ENCODE measurements at regions not wholly inside any gene's neighbourhood (a gene's known extent, or its start where the extent isn't known, plus 50 kb on each side); places are given as distances from the start of the nearest gene placed in this dataset.
A peak's percentile ranks its signal among the peaks of the same experiment; 100 is the strongest.

GRCh38 chr17:83201206-83202001 is 122.0 kb downstream of the METRNL start:
- Histone ChIP-seq H3K9me3 (no peaks in the 10 kb centered on the region), H3K36me3 (ENCODE audit: control insufficient read depth, insufficient read depth, low read length) (no peaks in the 10 kb centered on the region), H3K4me3 (ENCODE audit: low read depth, low read length) (no peak overlapping the region), H3K4me1 (no peaks in the 10 kb centered on the region), H3K27me3 (replicated peaks; ENCODE audit: control insufficient read depth, insufficient read depth, low read length) (no peaks in the 10 kb centered on the region)
- intact Hi-C loops (cut with micrococcal nuclease; ENCODE audit: unreplicated experiment) = no loop called here
- no peak overlapping the region for H3K27ac Mint-ChIP-seq (ENCODE audit: unreplicated experiment)
- no peaks in the 10 kb centered on the region for H3K9me3 Mint-ChIP-seq (ENCODE audit: unreplicated experiment)
- TF ChIP-seq, protein P1, sequence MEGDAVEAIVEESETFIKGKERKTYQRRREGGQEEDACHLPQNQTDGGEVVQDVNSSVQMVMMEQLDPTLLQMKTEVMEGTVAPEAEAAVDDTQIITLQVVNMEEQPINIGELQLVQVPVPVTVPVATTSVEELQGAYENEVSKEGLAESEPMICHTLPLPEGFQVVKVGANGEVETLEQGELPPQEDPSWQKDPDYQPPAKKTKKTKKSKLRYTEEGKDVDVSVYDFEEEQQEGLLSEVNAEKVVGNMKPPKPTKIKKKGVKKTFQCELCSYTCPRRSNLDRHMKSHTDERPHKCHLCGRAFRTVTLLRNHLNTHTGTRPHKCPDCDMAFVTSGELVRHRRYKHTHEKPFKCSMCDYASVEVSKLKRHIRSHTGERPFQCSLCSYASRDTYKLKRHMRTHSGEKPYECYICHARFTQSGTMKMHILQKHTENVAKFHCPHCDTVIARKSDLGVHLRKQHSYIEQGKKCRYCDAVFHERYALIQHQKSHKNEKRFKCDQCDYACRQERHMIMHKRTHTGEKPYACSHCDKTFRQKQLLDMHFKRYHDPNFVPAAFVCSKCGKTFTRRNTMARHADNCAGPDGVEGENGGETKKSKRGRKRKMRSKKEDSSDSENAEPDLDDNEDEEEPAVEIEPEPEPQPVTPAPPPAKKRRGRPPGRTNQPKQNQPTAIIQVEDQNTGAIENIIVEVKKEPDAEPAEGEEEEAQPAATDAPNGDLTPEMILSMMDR (IDR thresholded peaks at IDR 0.05; ENCODE audit: insufficient read depth in 1 of 2, low read depth in 1 of 2, low read length in 1 of 2, severe bottlenecking in 1 of 2, unreplicated experiment in 1 of 2) = no peak
- no TSS peak for BruUV-seq (replicated peaks)
- no peaks in the 10 kb centered on the region for H3K4me1 Mint-ChIP-seq (ENCODE audit: low read depth, unreplicated experiment)
- no peaks in the 10 kb centered on the region for H3K36me3 Mint-ChIP-seq (ENCODE audit: insufficient read depth, unreplicated experiment)
- no peaks in the 10 kb centered on the region for H3K27me3 Mint-ChIP-seq (ENCODE audit: insufficient read depth, unreplicated experiment)
- no peak for DNase-seq
- ChIA-PET CTCF (interaction anchor here (0.6 kb wide), 1 partner anchor 379 kb away, joined by 3 read pairs; no protein-coding TSS in a partner anchor), POLR2A (no interaction called here)
- H3K4me3 Mint-ChIP-seq (ENCODE audit: unreplicated experiment) = no peak overlapping the region

DNA sequence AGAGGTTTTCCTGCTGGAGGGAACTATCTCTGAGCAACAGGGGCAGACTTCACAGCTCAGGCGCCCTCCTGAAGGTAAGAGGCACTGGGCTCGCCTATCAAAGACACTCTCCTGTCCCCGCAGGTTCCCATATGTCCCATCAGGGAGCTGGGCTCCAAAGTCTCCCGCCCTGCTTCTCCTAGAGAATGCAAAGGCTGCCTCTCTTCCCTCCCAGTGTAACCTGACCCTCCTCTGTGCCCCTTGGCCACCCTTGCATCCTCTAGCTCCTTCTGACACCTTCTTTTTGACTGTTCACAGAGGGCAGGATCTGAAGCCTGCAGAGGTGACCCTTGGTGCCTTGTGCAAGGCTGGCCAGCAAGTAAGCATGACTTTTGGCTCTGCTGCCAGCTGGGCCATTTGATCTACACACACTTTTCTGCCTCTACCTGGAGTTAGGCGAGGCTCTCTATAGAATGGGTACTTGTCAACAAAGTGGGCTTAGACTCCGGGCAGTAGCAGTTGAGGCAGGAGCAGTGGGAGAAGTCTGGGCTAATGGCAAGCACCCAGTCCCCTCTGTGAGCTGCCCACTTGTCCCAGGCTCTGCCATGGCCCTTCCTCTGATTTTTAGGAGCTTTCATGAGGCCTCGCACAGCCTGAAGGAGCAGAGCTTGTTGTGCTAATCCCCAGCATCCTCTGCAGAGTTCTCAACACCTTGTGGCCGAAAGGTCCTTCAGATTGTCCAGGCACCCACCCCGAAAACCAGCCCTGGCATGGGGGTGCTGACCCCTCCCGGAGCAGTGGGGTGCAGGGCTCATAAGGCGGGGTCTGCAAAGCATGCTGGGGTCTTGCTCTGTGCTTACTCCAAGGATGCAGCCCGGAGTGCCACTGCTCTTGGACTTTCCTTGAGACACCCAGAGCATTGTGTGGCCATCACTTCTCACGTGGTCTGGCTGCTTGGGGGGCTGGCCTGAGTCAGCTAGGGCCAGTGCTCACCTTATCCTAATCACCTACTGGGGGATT is 122.9 kb downstream of the METRNL start:
- Mint-ChIP-seq H3K36me3 (ENCODE audit: insufficient read depth, unreplicated experiment) (no peaks in the 10 kb centered on the region), H3K27me3 (ENCODE audit: insufficient read depth, unreplicated experiment) (no peaks in the 10 kb centered on the region), H3K4me1 (ENCODE audit: low read depth, unreplicated experiment) (no peaks in the 10 kb centered on the region), H3K4me3 (ENCODE audit: unreplicated experiment) (no peak overlapping the region), H3K27ac (ENCODE audit: unreplicated experiment) (no peak overlapping the region), H3K9me3 (ENCODE audit: unreplicated experiment) (no peaks in the 10 kb centered on the region)
- H3K27me3 ChIP-seq (replicated peaks; ENCODE audit: control insufficient read depth, insufficient read depth, low read length) = no peaks in the 10 kb centered on the region
- H3K9me3 ChIP-seq = no peaks in the 10 kb centered on the region
- ChIA-PET CTCF (no interaction called here), POLR2A (no interaction called here)
- TF ChIP-seq, protein P1 (IDR thresholded peaks at IDR 0.05; ENCODE audit: insufficient read depth in 1 of 2, low read depth in 1 of 2, low read length in 1 of 2, severe bottlenecking in 1 of 2, unreplicated experiment in 1 of 2) = no peak
- BruUV-seq (replicated peaks) = no TSS peak
- H3K36me3 ChIP-seq (ENCODE audit: control insufficient read depth, insufficient read depth, low read length) = no peaks in the 10 kb centered on the region
- H3K4me3 ChIP-seq (ENCODE audit: low read depth, low read length) = no peak overlapping the region
- peak in 1 of 2 experiments; percentile 23 for DNase-seq
- H3K4me1 ChIP-seq = no peaks in the 10 kb centered on the region
- intact Hi-C loops (cut with micrococcal nuclease; ENCODE audit: unreplicated experiment) = no loop called here

GRCh38 chr17:83203073-83203471 is 123.7 kb downstream of the METRNL start:
- Histone ChIP-seq H3K9me3 (no peaks in the 10 kb centered on the region), H3K36me3 (ENCODE audit: control insufficient read depth, insufficient read depth, low read length) (no peaks in the 10 kb centered on the region), H3K4me3 (ENCODE audit: low read depth, low read length) (no peak overlapping the region), H3K4me1 (no peaks in the 10 kb centered on the region), H3K27me3 (replicated peaks; ENCODE audit: control insufficient read depth, insufficient read depth, low read length) (no peaks in the 10 kb centered on the region)
- CTCF ChIA-PET = no interaction called here
- Mint-ChIP-seq H3K9me3 (ENCODE audit: unreplicated experiment) (no peaks in the 10 kb centered on the region), H3K36me3 (ENCODE audit: insufficient read depth, unreplicated experiment) (no peaks in the 10 kb centered on the region), H3K27ac (ENCODE audit: unreplicated experiment) (no peak overlapping the region), H3K27me3 (ENCODE audit: insufficient read depth, unreplicated experiment) (no peaks in the 10 kb centered on the region), H3K4me3 (ENCODE audit: unreplicated experiment) (no peak overlapping the region), H3K4me1 (ENCODE audit: low read depth, unreplicated experiment) (no peaks in the 10 kb centered on the region)
- TF ChIP-seq, protein P1 (IDR thresholded peaks at IDR 0.05; ENCODE audit: insufficient read depth in 1 of 2, low read depth in 1 of 2, low read length in 1 of 2, severe bottlenecking in 1 of 2, unreplicated experiment in 1 of 2) = no peak
- no TSS peak for BruUV-seq (replicated peaks)
- intact Hi-C loops (cut with micrococcal nuclease; ENCODE audit: unreplicated experiment) = no loop called here
- POLR2A ChIA-PET = no interaction called here
- peak in 1 of 2 experiments; percentile 21 for DNase-seq

All from Caco-2 (cell line).